ENCODE measurements at regions not wholly inside any gene's neighbourhood (a gene's known extent, or its start where the extent isn't known, plus 50 kb on each side); places are given as distances from the start of the nearest gene placed in this dataset.

- TF ChIP-seq, protein P1, sequence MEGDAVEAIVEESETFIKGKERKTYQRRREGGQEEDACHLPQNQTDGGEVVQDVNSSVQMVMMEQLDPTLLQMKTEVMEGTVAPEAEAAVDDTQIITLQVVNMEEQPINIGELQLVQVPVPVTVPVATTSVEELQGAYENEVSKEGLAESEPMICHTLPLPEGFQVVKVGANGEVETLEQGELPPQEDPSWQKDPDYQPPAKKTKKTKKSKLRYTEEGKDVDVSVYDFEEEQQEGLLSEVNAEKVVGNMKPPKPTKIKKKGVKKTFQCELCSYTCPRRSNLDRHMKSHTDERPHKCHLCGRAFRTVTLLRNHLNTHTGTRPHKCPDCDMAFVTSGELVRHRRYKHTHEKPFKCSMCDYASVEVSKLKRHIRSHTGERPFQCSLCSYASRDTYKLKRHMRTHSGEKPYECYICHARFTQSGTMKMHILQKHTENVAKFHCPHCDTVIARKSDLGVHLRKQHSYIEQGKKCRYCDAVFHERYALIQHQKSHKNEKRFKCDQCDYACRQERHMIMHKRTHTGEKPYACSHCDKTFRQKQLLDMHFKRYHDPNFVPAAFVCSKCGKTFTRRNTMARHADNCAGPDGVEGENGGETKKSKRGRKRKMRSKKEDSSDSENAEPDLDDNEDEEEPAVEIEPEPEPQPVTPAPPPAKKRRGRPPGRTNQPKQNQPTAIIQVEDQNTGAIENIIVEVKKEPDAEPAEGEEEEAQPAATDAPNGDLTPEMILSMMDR (IDR thresholded peaks at IDR 0.05): no peak
- no peak for TF ChIP-seq POLR2A (IDR thresholded peaks at IDR 0.05)
- TF ChIP-seq EP300 (IDR thresholded peaks at IDR 0.05; ENCODE audit: low read depth): no peak
- TF ChIP-seq POLR2AphosphoS5 (IDR thresholded peaks at IDR 0.05): no peak
Observed at GRCh38 chr11:97764605-97765004, 1256.1 kb upstream of the CNTN5 start.
